Body of pancreas (tissue), 4 donors: ENCODE measurements at regions not wholly inside any gene's neighbourhood (a gene's known extent, or its start where the extent isn't known, plus 50 kb on each side); places are given as distances from the start of the nearest gene placed in this dataset.

Source experiments
- ATAC-seq: fragments of 150-250 bp; one replicate; pipeline ENCODE4 v1.9.1; 2016
- DNase-seq, 4 donors: peaks; one replicate each; pipeline ENCODE4 v3.0.0-alpha.2; 2019
- H3K27ac ChIP-seq, 4 donors: fragments of 200-600 bp; sonication (generic); 1 replicate in 3 of 4; 2 replicates in 1 of 4; pipeline versions ENCODE4 v1.5.1 to v1.6.1; 2016 to 2019; ENCODE audit warnings: mild to moderate bottlenecking in 1 of 4, mixed read lengths in 1 of 4, moderate library complexity in 1 of 4
- H3K27me3 ChIP-seq, 2 donors: fragments of 200-600 bp; sonication (generic); one replicate each; pipeline ENCODE4 v1.6.0; 2016; ENCODE audit warnings: mild to moderate bottlenecking in 1 of 2
- H3K36me3 ChIP-seq, 2 donors: fragments of 200-600 bp; sonication (generic); replicated peaks in 1 of 2; 2 replicates each; pipeline ENCODE4 v1.5.1; 2016; ENCODE audit warnings: low read depth in 2 of 2; ENCODE audit not compliant: insufficient read depth in 1 of 2
- H3K4me1 ChIP-seq: fragments of 200-600 bp; sonication (generic); one replicate; pipeline ENCODE4 v1.6.0; 2016
- H3K4me3 ChIP-seq, 2 donors: fragments of 200-600 bp; sonication (generic); 1 replicate in 1 of 2; 2 replicates in 1 of 2; pipeline ENCODE4 v1.5.1; 2016 to 2019
- H3K9me3 ChIP-seq, 3 donors: fragments of 200-600 bp; sonication (generic); 1 replicate in 2 of 3; 2 replicates in 1 of 3; pipeline ENCODE4 v1.5.1; 2016
- CTCF ChIP-seq, 7 experiments: fragments of 450-650 bp in 4 of 7; fragments of 200-600 bp in 3 of 7; sonication (generic) in 3 of 7; IDR thresholded peaks; one replicate each; pipeline ENCODE4 v1.5.1; 2016 to 2019; ENCODE audit warnings: antibody characterized with exemption in 7 of 7
- POLR2A ChIP-seq, 3 donors: fragments of 450-650 bp; IDR thresholded peaks; one replicate each; pipeline ENCODE4 v1.6.1; 2016; ENCODE audit warnings: antibody characterized with exemption in 3 of 3, mild to moderate bottlenecking in 2 of 3
- WGBS, 2 donors: methylation state at CpG; one replicate each; pipeline ENCODE4 v1.1.5; 2017; 5-methylcytosine and 5-hydroxymethylcytosine counted together
- intact Hi-C: fragments of 100-400 bp; cut with DNase I; formaldehyde crosslinking; loops from one replicate; pipeline ENCODE4 v1.15.1; 2023

- H3K4me3 ChIP-seq: no peak overlapping the region
- TF ChIP-seq CTCF (IDR thresholded peaks at IDR 0.05) (no peak), POLR2A (IDR thresholded peaks at IDR 0.05) (no peak)
- intact Hi-C loops: no loop called here
- H3K4me1 ChIP-seq: peaks cover 4% of the 10 kb centered on the region
- WGBS, 2 donors: 4 to 13% methylated on average over 1 of the region's 1 CpG
- no peaks in the 10 kb centered on the region for H3K9me3 ChIP-seq
- H3K27ac ChIP-seq: no peak overlapping the region
- H3K27me3 ChIP-seq: no peaks in the 10 kb centered on the region
- DNase-seq (no peak), ATAC-seq (no peak)
- no peaks in the 10 kb centered on the region for H3K36me3 ChIP-seq
These were observed 419.4 kb downstream of the DCDC2C start for GRCh38 chr2:4122726-4123125.

DNA sequence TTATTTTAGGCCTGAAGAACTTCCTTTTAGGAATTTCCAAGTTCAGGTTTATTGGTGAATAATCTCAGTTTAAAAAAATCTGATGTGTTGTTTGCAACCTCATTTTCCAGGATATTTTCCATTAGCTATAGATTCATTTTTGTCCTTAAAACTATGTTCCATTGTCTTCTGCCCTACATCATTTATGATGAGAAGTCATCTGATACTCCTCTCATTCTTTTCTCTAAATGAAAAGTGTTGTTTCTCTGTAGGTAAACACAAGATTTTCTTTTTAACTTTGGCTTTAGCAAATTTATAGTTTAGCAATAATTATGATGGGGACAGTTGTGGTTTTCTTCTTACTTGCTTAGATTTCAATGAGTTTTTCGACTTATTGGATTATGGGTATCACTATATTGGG lies 427.3 kb downstream of the DCDC2C start:
- Histone ChIP-seq H3K4me1 (no peaks in the 10 kb centered on the region), H3K27me3 (no peaks in the 10 kb centered on the region), H3K27ac (no peak overlapping the region), H3K36me3 (no peaks in the 10 kb centered on the region), H3K9me3 (no peaks in the 10 kb centered on the region), H3K4me3 (no peak overlapping the region)
- intact Hi-C loops: no loop called here
- no peak for ATAC-seq
- TF ChIP-seq CTCF (IDR thresholded peaks at IDR 0.05) (no peak), POLR2A (IDR thresholded peaks at IDR 0.05) (no peak)
- WGBS, 2 donors: 63 to 82% methylated on average over 1 of the region's 1 CpG
- no peak for DNase-seq

DNA sequence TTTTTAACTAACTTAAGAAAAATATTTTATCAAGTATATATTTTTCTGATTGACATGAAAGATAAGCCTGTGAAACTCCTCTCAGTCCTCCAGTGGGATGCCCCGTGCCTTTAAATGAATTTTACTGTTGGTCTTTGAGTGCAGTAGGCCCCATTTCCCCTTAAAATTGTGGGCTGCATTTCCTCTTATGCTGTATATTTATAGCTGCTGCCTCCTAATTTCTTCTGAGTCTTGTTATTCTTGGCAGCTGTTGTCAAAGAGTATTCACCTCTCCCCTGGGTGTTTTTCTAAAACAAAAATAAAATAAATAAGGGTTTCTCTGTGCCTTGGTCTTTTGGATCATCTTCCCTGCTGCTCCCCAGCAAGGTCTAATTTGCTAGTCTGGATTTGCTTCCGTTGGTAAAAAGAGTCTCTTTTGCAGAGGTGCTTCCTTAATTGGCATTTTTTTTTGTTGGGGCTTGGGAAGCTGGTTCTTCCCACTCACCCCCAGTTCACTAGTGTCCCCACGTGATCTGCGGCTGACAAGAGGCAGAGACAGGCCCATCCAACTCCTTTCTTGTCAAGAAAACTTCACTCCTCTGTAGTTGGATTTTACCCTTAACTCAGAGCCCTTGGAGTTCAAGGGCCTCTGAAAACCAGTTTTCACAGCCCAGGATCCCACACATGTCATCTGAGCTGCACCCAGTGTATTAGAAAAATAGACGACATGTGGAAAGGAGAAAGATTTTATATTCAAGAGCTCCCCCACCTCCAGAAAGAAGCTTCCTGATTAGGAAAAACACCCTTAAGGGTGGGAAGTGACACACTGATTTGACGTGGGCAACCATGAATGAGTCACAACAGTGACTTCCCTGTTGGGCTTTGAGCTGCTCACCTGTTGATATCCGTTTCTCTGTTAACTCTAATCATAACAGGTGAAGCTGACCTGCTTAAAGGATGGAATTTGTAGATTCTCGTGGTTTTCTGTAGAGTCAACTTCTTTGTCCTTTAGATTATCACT lies 431.5 kb downstream of the DCDC2C start:
- ATAC-seq: no peak
- H3K9me3 ChIP-seq: no peaks in the 10 kb centered on the region
- intact Hi-C loops: no loop called here
- no peaks in the 10 kb centered on the region for H3K27me3 ChIP-seq
- TF ChIP-seq POLR2A (IDR thresholded peaks at IDR 0.05): no peak
- no peak for TF ChIP-seq CTCF (IDR thresholded peaks at IDR 0.05)
- no peak overlapping the region for H3K27ac ChIP-seq
- no peaks in the 10 kb centered on the region for H3K36me3 ChIP-seq
- H3K4me3 ChIP-seq: no peak overlapping the region
- peaks cover 3% of the 10 kb centered on the region for H3K4me1 ChIP-seq
- no peak for DNase-seq
- WGBS, 2 donors: 52 to 63% methylated on average over 8 of the region's 8 CpGs

DNA sequence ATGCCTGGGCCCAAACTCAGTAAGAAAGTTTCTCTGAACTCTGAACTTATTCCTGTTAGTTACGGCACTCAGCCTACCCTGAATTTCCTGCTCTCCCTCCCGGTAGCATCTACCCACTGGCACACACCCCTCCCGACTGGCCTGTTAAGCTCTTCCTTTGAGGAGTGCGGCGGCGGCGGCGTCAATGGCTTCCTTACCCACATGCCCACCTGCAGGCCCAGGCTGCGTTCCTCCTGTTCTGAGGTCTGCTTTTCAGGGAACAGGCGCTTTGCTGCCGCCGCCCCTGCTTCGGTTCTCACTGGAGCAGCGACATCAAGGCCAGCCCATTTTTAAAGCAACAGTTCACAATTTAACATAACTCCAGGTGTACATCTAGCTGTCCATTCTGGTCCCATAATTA lies 432.4 kb downstream of the DCDC2C start:
- H3K4me3 ChIP-seq: no peak overlapping the region
- no peaks in the 10 kb centered on the region for H3K36me3 ChIP-seq
- DNase-seq (peak in 1 of 4 donors; percentile 15), ATAC-seq (no peak)
- no peak overlapping the region for H3K27ac ChIP-seq
- H3K9me3 ChIP-seq: no peaks in the 10 kb centered on the region
- WGBS, 2 donors: 55 to 81% methylated on average over 14 of the region's 14 CpGs
- intact Hi-C loops: no loop called here
- no peak for TF ChIP-seq POLR2A (IDR thresholded peaks at IDR 0.05)
- no peak for TF ChIP-seq CTCF (IDR thresholded peaks at IDR 0.05)
- H3K27me3 ChIP-seq: no peaks in the 10 kb centered on the region
- peaks cover 12% of the 10 kb centered on the region for H3K4me1 ChIP-seq

- peaks cover 15% of the 10 kb centered on the region for H3K4me1 ChIP-seq
- ATAC-seq: no peak
- no peaks in the 10 kb centered on the region for H3K27me3 ChIP-seq
- intact Hi-C loops: no loop called here
- no peak for DNase-seq
- TF ChIP-seq POLR2A (IDR thresholded peaks at IDR 0.05) (no peak), CTCF (IDR thresholded peaks at IDR 0.05) (no peak)
- H3K27ac ChIP-seq: no peak overlapping the region
- no peak overlapping the region for H3K4me3 ChIP-seq
- H3K36me3 ChIP-seq: no peaks in the 10 kb centered on the region
- 86 to 90% methylated on average over 6 of the region's 6 CpGs for WGBS, 2 donors
- H3K9me3 ChIP-seq: no peaks in the 10 kb centered on the region
These were observed 435.9 kb downstream of the DCDC2C start for GRCh38 chr2:4139316-4139715.
